ENCODE measurements at regions not wholly inside any gene's neighbourhood (a gene's known extent, or its start where the extent isn't known, plus 50 kb on each side); places are given as distances from the start of the nearest gene placed in this dataset.

GRCh38 chr10:47147186-47147585 is 152.8 kb upstream of the GDF10 start:
- no peak for TF ChIP-seq CTCF (IDR thresholded peaks at IDR 0.05)
- no peak for TF ChIP-seq POLR2A (IDR thresholded peaks at IDR 0.05)
- TF ChIP-seq POLR2AphosphoS5 (IDR thresholded peaks at IDR 0.05): no peak
- no peak for TF ChIP-seq EP300 (IDR thresholded peaks at IDR 0.05)
